Ovary (tissue), 7 donors: ENCODE measurements at regions not wholly inside any gene's neighbourhood (a gene's known extent, or its start where the extent isn't known, plus 50 kb on each side); places are given as distances from the start of the nearest gene placed in this dataset.

Experiments
- DNase-seq, 5 donors: peaks; one replicate each; pipeline ENCODE4 v3.0.0-alpha.2; 2019 to 2020
- H3K27ac ChIP-seq, 2 donors: fragments of 200-600 bp; one replicate each; pipeline versions ENCODE4 v1.5.1 to v1.8.0; 2019 to 2022
- H3K27me3 ChIP-seq: fragments of 200-600 bp; one replicate; pipeline ENCODE4 v1.8.0; 2022
- H3K36me3 ChIP-seq: fragments of 200-600 bp; sonication (generic); one replicate; pipeline ENCODE4 v1.5.1; 2019
- H3K4me1 ChIP-seq: one replicate; pipeline ENCODE4 v1.8.1; 2013; ENCODE audit warnings: mild to moderate bottlenecking, moderate library complexity; ENCODE audit not compliant: insufficient read depth
- H3K4me3 ChIP-seq: fragments of 200-600 bp; sonication (generic); one replicate; pipeline ENCODE4 v1.5.1; 2017
- H3K9me3 ChIP-seq, 2 donors: fragments of 200-600 bp in 1 of 2; sonication (generic) in 1 of 2; one replicate each; pipeline versions ENCODE4 v1.5.1 to v1.8.1; 2013 to 2019; ENCODE audit warnings: mild to moderate bottlenecking in 1 of 2, moderate library complexity in 1 of 2
- EP300 ChIP-seq: sonication (generic); formaldehyde crosslinking; IDR thresholded peaks from one replicate; pipeline ENCODE4 v1.6.1; 2017; ENCODE audit warnings: antibody characterized with exemption
- POLR2A ChIP-seq: fragments of 450-650 bp; IDR thresholded peaks from one replicate; pipeline ENCODE4 v1.6.1; 2017; ENCODE audit warnings: antibody characterized with exemption, mild to moderate bottlenecking, moderate library complexity
- WGBS, 3 donors: extraction: QIAGEN DNeasy Blood & Tissue Kit in 1 of 3; methylation state at CpG; one replicate each; pipeline versions ENCODE4 v1.1.5 to v1.1.7; 2013 to 2017; 5-methylcytosine and 5-hydroxymethylcytosine counted together
- intact Hi-C, 4 donors: fragments of 100-400 bp; cut with DNase I; formaldehyde crosslinking; loops; one replicate each; pipeline versions ENCODE4 v1.11.0 to v1.15.1; 2022 to 2023
- TF ChIP-seq, protein P1 (sequence below), 3 donors: fragments of 450-650 bp in 2 of 3; fragments of 200-600 bp in 1 of 3; IDR thresholded peaks; one replicate each; pipeline versions ENCODE4 v1.5.1 to v1.8.0; 2016 to 2022; ENCODE audit warnings: antibody characterized with exemption in 3 of 3, mild to moderate bottlenecking in 1 of 3
- donor health status: DM: no; HTN: no; CAD: no; lungs with moderate emphysema.
- donor health status: DM: no; HTN: no; CAD: no.
- donor health status: Bipolar disorder and iron deficiency.
- donor health status: DM: no; HTN: no; CAD: no.
- donor health status: DM: yes; HTN: yes; CAD: no.

- Histone ChIP-seq H3K27me3 (no peaks in the 10 kb centered on the region), H3K9me3 (no peaks in the 10 kb centered on the region), H3K4me3 (no peak overlapping the region), H3K36me3 (no peaks in the 10 kb centered on the region), H3K4me1 (no peaks in the 10 kb centered on the region), H3K27ac (no peak overlapping the region)
- no peak for DNase-seq
- intact Hi-C loops, result no loop called here
- TF ChIP-seq EP300 (no peak), POLR2A (no peak)
- TF ChIP-seq, protein P1, sequence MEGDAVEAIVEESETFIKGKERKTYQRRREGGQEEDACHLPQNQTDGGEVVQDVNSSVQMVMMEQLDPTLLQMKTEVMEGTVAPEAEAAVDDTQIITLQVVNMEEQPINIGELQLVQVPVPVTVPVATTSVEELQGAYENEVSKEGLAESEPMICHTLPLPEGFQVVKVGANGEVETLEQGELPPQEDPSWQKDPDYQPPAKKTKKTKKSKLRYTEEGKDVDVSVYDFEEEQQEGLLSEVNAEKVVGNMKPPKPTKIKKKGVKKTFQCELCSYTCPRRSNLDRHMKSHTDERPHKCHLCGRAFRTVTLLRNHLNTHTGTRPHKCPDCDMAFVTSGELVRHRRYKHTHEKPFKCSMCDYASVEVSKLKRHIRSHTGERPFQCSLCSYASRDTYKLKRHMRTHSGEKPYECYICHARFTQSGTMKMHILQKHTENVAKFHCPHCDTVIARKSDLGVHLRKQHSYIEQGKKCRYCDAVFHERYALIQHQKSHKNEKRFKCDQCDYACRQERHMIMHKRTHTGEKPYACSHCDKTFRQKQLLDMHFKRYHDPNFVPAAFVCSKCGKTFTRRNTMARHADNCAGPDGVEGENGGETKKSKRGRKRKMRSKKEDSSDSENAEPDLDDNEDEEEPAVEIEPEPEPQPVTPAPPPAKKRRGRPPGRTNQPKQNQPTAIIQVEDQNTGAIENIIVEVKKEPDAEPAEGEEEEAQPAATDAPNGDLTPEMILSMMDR (IDR thresholded peaks at IDR 0.05), result no peak
These were observed 286.0 kb downstream of the HAO1 start for GRCh38 chr20:7654231-7654630.

- Histone ChIP-seq H3K27ac (no peak overlapping the region), H3K4me3 (no peak overlapping the region), H3K9me3 (no peaks in the 10 kb centered on the region), H3K36me3 (no peaks in the 10 kb centered on the region), H3K4me1 (no peaks in the 10 kb centered on the region), H3K27me3 (no peaks in the 10 kb centered on the region)
- intact Hi-C loops, result no loop called here
- no peak for DNase-seq
- TF ChIP-seq EP300, result no peak
- TF ChIP-seq, protein P1 (IDR thresholded peaks at IDR 0.05), result no peak
- TF ChIP-seq POLR2A, result no peak
- WGBS, 3 donors, result 59 to 70% (median 62%) methylated on average over 4 of the region's 4 CpGs
These were observed 283.4 kb downstream of the HAO1 start for GRCh38 chr20:7656687-7657467.

DNA sequence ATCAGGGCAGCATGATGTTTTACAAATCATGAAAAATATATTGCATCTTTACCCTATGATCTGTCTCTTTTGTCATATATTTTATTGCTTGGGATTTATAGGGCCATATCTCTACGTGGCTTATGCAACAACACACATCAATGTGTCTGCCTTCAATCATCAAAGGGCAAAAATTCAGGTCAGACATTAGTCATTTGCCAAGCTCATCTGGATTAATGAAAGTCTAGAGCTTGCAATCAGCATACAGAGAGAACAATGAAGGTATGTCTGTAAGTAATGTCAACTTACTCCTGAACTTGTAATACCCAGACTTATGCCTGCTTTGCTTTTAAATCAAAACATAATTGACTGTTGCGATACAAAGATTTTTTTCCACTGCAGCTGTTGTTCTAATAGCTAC lies 282.7 kb downstream of the HAO1 start:
- intact Hi-C loops, result no loop called here
- Histone ChIP-seq H3K36me3 (no peaks in the 10 kb centered on the region), H3K9me3 (no peaks in the 10 kb centered on the region), H3K27me3 (no peaks in the 10 kb centered on the region), H3K4me3 (no peak overlapping the region), H3K4me1 (no peaks in the 10 kb centered on the region), H3K27ac (no peak overlapping the region)
- 32 to 49% (median 38%) methylated on average over 2 of the region's 2 CpGs for WGBS, 3 donors
- TF ChIP-seq POLR2A (no peak), EP300 (no peak)
- TF ChIP-seq, protein P1 (IDR thresholded peaks at IDR 0.05), result no peak
- no peak for DNase-seq

DNA sequence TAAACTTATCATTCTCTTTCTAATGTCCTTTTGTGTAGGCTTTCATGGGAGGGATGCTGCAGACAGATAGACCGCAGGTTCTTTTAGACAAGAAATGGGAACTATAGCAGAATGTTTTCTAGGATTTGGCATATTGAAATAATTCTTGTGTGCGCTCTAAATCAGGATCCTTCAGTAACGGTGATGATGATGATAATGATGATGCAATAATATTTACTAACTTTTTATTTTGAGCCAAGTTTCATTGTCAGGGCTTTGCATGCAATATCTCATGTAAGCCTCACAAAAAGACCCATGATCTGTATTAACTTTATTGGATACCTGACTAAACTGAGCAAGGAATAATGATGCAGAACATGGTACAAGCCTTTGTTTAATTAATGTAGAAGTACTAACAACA lies 280.1 kb downstream of the HAO1 start:
- Histone ChIP-seq H3K9me3 (no peaks in the 10 kb centered on the region), H3K4me3 (no peak overlapping the region), H3K27ac (no peak overlapping the region), H3K27me3 (no peaks in the 10 kb centered on the region), H3K4me1 (no peaks in the 10 kb centered on the region), H3K36me3 (no peaks in the 10 kb centered on the region)
- intact Hi-C loops, result no loop called here
- DNase-seq, result no peak
- WGBS, 3 donors, result 84 to 87% (median 84%) methylated on average over 3 of the region's 3 CpGs
- TF ChIP-seq, protein P1 (IDR thresholded peaks at IDR 0.05), result no peak
- TF ChIP-seq POLR2A, result no peak
- TF ChIP-seq EP300, result no peak
